ENCODE measurements at regions not wholly inside any gene's neighbourhood (a gene's known extent, or its start where the extent isn't known, plus 50 kb on each side); places are given as distances from the start of the nearest gene placed in this dataset.
A peak's percentile ranks its signal among the peaks of the same experiment; 100 is the strongest.

- DNase-seq (ENCODE audit: low spot score), result peak; percentile 25
Observed at GRCh38 chr9:118575341-118576070, 793.7 kb downstream of the BRINP1 start.

GRCh38 chr9:118577121-118577520 lies 792.1 kb downstream of the BRINP1 start:
- peak; percentile 80 for DNase-seq (ENCODE audit: low spot score)

- peak; percentile 81 for DNase-seq (ENCODE audit: low spot score)
Observed at GRCh38 chr9:118578467-118578866, 790.8 kb downstream of the BRINP1 start.

DNA sequence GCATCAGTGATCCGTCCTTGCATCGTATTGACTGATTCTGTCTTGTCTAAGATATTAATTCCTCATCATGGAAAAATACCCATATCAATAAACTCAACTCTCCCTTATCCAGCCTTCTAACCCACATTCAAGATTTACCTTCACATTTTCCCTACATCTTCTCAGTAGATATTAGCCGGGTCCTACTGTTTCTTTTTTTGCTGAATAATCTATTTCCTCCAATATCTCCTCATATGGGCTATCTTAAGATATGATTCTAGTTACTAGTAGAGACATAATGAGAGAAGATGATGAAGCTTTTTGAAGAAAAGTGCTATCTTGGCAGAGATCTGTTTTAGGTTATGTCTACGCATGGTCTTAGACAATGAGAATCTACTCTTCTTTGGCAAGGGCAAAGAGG lies 785.8 kb downstream of the BRINP1 start:
- no peak for DNase-seq (ENCODE audit: low spot score)

GRCh38 chr9:118586978-118587377 lies 782.3 kb downstream of the BRINP1 start:
- DNase-seq (ENCODE audit: low spot score), result no peak

DNA sequence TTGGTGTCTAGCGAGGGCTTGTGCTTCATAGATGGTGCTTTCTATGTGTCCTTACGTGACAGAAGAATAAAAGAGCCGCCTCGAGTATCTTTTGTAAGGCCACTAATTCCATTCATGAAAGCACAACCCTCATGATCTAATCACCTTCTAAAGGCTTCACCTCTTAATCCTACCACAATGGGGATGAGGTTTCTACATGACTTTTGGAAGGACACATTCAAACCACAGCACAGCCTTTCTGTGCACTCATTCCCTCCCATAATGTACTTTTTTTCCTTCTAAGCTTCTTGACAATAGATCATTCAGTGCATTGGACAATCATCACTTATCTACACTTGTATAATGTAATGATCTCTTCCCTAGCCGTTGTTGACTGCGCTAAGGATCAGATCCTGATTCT lies 774.8 kb downstream of the BRINP1 start:
- DNase-seq (ENCODE audit: low spot score), result no peak

GRCh38 chr9:118595719-118596305 lies 773.4 kb downstream of the BRINP1 start:
- peak; percentile 86 for DNase-seq (ENCODE audit: low spot score)

DNA sequence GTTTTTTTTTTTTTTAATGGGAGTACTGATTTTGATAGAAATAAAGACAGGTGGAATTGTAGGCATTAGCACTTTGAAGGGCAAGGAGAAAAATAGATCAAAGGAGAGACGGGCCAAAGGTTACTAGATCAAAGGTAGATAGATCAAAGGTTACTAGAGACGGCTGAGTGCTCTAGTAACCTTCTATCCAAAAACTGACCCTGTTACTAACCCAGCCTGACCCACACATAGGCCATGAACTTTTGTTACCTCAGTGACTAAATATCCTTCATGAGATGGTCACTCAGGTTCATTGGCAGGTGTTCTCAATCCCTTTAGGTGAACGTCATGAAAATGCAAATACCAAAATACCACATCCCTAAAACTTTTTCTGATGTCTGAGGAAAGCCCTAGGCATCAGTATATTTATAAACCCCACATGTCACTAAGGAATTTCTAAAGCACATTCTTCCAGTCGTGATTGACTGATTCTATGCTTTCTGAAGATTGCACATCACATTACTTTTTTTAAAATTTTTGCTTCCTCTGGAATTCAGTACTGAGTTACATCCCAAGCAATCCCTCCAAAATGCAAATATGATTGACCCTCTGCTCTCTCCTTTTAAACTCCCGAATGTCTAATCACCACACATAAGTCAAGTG lies 772.7 kb downstream of the BRINP1 start:
- peak; percentile 71 for DNase-seq (ENCODE audit: low spot score)

DNA sequence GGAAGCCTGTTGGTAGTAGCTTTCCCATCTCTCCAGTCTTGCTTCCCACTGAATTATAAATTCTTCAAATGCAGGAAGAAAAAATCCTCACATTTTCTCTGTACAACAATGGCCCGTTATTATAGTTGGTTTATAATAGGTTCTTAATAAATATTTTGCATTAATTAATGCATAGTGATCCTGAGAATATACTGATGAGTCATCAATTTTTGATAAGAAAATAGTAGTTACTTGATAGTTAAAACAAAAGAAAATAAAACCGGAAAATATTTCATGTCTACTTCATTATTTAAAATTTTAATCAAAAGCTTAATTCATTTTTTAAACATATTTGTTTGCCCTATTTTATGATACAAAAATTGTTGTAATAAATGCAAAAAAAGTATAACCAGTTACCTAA lies 762.6 kb downstream of the BRINP1 start:
- no peak for DNase-seq (ENCODE audit: low spot score)

DNA sequence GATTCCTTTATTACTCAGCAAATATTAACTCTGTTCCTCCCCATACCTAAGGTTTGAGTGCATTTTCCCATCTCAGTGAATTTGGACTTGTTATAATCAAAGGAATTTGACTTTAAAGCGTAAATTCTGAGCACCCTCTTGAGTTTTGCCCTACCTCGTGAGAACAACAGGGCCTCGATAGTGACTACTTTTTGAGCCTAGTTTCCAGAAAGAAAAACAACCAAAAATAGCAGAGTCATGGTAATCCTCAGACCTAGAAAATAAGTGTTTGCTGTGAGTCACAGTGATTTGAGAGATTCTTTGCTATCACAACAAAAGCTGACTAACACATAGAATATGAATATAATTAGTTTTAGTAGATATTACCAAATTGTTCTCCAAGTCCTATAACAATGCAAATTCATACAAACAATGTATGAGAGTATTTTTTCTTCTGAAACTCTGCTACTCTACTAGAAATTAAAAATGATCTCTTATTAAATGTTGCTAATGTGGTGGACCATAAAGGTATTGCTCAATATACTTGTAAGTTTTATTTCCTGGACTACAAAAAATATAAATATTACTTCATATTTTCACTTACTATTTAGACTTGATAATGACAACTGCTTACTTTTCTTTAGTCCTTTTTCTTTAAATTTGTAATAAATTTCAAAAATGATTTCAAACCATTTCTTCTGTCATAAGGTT lies 759.7 kb downstream of the BRINP1 start:
- DNase-seq (ENCODE audit: low spot score), result peak; percentile 81

- DNase-seq (ENCODE audit: low spot score), result no peak
Observed at GRCh38 chr9:118612201-118612600, 757.0 kb downstream of the BRINP1 start.

- no peak for DNase-seq (ENCODE audit: low spot score)
Observed at GRCh38 chr9:118613996-118614395, 755.2 kb downstream of the BRINP1 start.

GRCh38 chr9:118618084-118618483 lies 751.2 kb downstream of the BRINP1 start:
- peak; percentile 23 for DNase-seq (ENCODE audit: low spot score)

DNA sequence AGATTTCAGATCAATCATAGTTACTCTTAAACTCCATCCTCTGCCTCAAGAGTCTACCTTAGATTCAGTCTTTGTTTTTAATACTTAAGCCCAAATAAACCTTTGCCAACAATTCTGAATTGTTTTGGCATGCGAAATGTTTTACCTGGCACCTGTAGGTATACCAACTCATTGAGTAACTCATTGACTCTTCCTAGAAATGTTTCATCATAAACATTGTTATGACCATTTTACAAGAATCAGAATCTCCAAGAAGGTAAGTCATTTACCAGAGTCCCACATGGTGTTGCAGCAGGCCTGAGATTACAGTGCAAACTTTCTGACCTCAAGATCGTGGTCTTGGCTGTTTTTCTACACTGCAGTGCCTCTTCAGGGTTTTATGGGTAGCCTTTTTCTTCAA lies 750.4 kb downstream of the BRINP1 start:
- DNase-seq (ENCODE audit: low spot score), result no peak

- DNase-seq (ENCODE audit: low spot score), result no peak
Observed at GRCh38 chr9:118624608-118625007, 744.6 kb downstream of the BRINP1 start.

DNA sequence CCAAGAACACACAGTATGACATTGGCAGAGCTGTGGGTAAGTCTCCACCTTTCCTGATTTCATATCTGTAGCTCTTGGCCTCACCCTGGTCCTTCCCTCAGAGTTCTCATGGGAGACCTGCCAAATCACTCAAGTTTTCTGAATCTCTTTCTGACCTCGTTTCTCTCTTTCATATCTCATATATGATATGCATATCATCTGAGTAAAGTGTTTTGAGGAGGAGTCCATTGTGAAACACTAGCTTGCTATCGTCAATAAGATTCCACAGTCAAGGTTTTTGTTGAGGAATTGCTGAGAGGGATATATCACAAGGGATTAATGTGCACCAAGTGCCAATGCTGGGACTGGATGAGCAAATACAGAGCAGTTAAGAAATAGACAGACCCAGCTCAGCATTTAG lies 739.2 kb downstream of the BRINP1 start:
- DNase-seq (ENCODE audit: low spot score), result no peak

GRCh38 chr9:118630931-118631595 lies 738.2 kb downstream of the BRINP1 start:
- no peak for DNase-seq (ENCODE audit: low spot score)

DNA sequence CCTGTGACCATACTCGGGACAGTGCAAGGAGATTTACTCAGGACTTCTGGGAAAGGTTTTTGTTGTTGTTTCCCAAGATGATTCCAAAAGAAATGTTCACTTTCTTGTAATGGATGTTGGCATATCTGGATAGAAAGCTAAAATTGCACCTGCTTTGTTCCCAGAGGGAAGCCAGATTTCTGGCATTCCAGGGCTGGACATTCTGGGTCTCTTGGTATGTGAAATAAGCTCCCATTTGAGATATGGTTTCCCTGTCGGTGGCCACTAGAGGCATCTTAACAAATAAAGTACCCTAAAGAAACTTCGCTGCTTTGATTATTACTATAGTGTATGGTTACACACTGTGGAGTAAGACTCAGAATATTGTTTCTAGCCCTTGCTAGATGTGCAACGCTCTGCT lies 737.3 kb downstream of the BRINP1 start:
- DNase-seq (ENCODE audit: low spot score), result no peak

DNA sequence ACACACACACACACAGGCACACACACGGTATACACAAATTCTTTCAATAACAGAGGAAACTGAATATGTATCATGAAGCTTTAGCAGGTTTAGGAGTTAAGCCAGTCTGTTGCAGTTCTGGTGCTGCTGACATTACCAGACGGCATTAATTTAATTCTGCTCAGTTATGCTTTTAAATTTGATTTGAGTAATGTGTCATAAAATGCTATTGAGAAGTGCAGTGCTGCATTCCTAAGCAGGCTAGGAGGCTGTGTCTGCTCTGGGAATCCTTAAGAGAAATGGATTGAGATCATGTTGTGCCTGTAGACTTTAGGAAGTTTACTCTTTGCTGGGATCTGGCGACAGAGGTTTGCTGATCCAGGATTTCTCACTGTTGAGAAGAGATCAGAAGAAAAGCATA lies 733.8 kb downstream of the BRINP1 start:
- no peak for DNase-seq (ENCODE audit: low spot score)

- no peak for DNase-seq (ENCODE audit: low spot score)
Observed at GRCh38 chr9:118637681-118638080, 731.6 kb downstream of the BRINP1 start.

DNA sequence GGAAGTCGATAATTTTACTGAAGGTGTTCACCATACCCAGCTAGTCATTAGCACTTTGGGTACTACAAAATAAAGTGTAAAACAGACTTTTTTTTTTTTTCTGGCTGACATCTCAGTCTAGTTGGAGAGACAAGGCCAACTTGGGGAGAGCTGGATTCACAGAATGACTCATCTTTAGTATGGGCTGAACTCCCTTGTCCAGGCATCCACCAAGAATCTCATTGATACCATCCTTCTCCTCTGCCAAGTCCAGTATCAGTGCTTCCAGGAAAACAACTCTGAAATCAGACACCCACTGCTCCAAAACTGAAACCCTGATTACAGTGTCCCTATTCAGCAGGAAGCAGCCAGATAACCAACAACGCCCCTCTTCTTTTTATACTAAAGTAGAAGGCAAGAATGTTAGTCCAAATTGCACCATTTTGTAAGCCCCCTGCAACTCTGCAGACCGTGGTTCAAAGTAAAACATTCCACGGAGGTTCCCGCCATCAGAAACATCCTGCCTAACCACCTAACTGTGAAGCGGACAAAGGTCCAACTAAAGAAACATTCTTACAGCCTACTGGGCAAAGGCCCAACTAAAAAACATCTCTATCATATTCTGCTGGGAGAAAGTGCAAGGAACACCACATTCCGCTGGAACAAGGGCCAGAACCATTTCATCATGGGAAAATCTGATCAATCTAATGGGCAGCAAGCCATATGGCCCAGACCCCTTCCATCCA lies 728.2 kb downstream of the BRINP1 start:
- peak; percentile 78 for DNase-seq (ENCODE audit: low spot score)

Measured in A172 (cell line).